SK-N-SH treated with all-trans-retinoic acid at 6 μM for 48 hours (cell line): ENCODE measurements at regions not wholly inside any gene's neighbourhood (a gene's known extent, or its start where the extent isn't known, plus 50 kb on each side); places are given as distances from the start of the nearest gene placed in this dataset.

Experiments used
- CSDC2 ChIP-seq: fragments of 250-450 bp; sonication (Bioruptor Pico); IDR thresholded peaks from 2 replicates; pipeline ENCODE4 v1.5.0; 2020; ENCODE audit warnings: mild to moderate bottlenecking, moderate library complexity
- PATZ1 ChIP-seq: fragments of 250-450 bp; sonication (Bioruptor Pico); IDR thresholded peaks from 2 replicates; pipeline ENCODE4 v1.8.0; 2020; ENCODE audit warnings: mild to moderate bottlenecking, moderate library complexity, borderline replicate concordance
- SNAI2 ChIP-seq: fragments of 250-450 bp; sonication (Bioruptor Pico); IDR thresholded peaks from 2 replicates; pipeline ENCODE4 v1.5.0; 2020; ENCODE audit warnings: mild to moderate bottlenecking, moderate library complexity
- TSHZ2 ChIP-seq: fragments of 250-450 bp; sonication (Bioruptor Pico); IDR thresholded peaks from 2 replicates; pipeline ENCODE4 v1.5.0; 2020; ENCODE audit warnings: mild to moderate bottlenecking, moderate library complexity
- TF ChIP-seq, protein P1 (sequence below): fragments of 250-450 bp; sonication (Bioruptor Pico); IDR thresholded peaks from 2 replicates; pipeline ENCODE4 v1.5.1; 2020; ENCODE audit warnings: low read depth, mild to moderate bottlenecking, moderate library complexity

DNA sequence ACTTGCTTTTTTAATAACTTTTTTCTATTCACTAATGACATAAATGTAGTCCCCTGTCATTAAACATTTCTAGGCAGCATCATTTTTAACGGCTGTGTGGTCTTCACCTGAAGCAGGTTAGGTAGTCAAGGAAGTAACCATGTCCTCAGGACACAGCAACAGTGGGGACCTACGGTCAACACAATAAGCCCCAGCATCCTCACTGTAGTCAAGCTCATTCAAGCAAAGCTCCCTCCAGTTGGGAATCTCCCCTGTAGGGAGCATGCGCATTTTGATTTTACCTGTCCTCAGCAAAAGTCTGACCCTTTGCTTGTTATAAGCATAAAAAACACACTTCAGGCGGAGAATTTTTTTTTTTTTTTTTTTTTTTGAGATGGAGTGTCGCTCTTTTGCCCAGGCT is 151.4 kb downstream of the SHQ1 start:
- TF ChIP-seq, protein P1, sequence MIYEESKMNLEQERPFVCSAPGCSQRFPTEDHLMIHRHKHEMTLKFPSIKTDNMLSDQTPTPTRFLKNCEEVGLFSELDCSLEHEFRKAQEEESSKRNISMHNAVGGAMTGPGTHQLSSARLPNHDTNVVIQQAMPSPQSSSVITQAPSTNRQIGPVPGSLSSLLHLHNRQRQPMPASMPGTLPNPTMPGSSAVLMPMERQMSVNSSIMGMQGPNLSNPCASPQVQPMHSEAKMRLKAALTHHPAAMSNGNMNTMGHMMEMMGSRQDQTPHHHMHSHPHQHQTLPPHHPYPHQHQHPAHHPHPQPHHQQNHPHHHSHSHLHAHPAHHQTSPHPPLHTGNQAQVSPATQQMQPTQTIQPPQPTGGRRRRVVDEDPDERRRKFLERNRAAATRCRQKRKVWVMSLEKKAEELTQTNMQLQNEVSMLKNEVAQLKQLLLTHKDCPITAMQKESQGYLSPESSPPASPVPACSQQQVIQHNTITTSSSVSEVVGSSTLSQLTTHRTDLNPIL (CRISPR knock-in tag): no peak
- TF ChIP-seq TSHZ2 (CRISPR knock-in tag) (no peak), CSDC2 (no peak), SNAI2 (CRISPR knock-in tag) (no peak), PATZ1 (no peak)
